H9 (cell line): ENCODE measurements at regions not wholly inside any gene's neighbourhood (a gene's known extent, or its start where the extent isn't known, plus 50 kb on each side); places are given as distances from the start of the nearest gene placed in this dataset.

Source experiments
- DNase-seq: peaks from one replicate; pipeline ENCODE4 v3.0.0-alpha.2; 2017
- H2AFZ ChIP-seq: one replicate; pipeline ENCODE4 v1.6.1; 2013; ENCODE audit warnings: mild to moderate bottlenecking, low read length, control low read depth, moderate library complexity
- H2AK5ac ChIP-seq: 2 replicates; pipeline ENCODE4 v1.6.1; 2013; ENCODE audit warnings: low read length, control low read depth, mixed read lengths; ENCODE audit not compliant: insufficient read length
- H2BK120ac ChIP-seq: one replicate; pipeline ENCODE4 v1.6.1; 2013; ENCODE audit warnings: low read depth, mild to moderate bottlenecking, low read length, control low read depth, inconsistent platforms; ENCODE audit not compliant: poor library complexity, severe bottlenecking
- H2BK12ac ChIP-seq: 2 replicates; pipeline ENCODE4 v1.6.1; 2013; ENCODE audit warnings: low read length, control low read depth, mixed read lengths, low read depth; ENCODE audit not compliant: insufficient read length
- H2BK15ac ChIP-seq: 2 replicates; pipeline ENCODE4 v1.6.1; 2013; ENCODE audit warnings: low read depth, low read length, control low read depth
- H2BK20ac ChIP-seq: one replicate; pipeline ENCODE4 v1.6.1; 2013; ENCODE audit warnings: low read depth, mild to moderate bottlenecking, low read length, control low read depth, inconsistent platforms; ENCODE audit not compliant: poor library complexity, severe bottlenecking
- H2BK5ac ChIP-seq: 2 replicates; pipeline ENCODE4 v1.6.1; 2013; ENCODE audit warnings: low read length, control low read depth, mixed read lengths; ENCODE audit not compliant: insufficient read length
- H3K14ac ChIP-seq: 2 replicates; pipeline ENCODE4 v1.6.1; 2013; ENCODE audit warnings: low read length, control low read depth; ENCODE audit not compliant: insufficient read depth
- H3K18ac ChIP-seq: 2 replicates; pipeline ENCODE4 v1.6.1; 2013; ENCODE audit warnings: low read depth, mild to moderate bottlenecking, mixed read lengths, low read length, control low read depth; ENCODE audit not compliant: insufficient read length
- H3K23ac ChIP-seq: 2 replicates; pipeline ENCODE4 v1.6.1; 2013; ENCODE audit warnings: low read length, control low read depth, mixed read lengths, low read depth; ENCODE audit not compliant: insufficient read length
- H3K23me2 ChIP-seq: 2 replicates; pipeline ENCODE4 v1.6.1; 2013; ENCODE audit warnings: low read depth, mild to moderate bottlenecking, mixed read lengths, low read length, control low read depth; ENCODE audit not compliant: insufficient read length, poor library complexity, severe bottlenecking
- H3K27ac ChIP-seq: 2 replicates; pipeline ENCODE4 v1.5.1; 2013; ENCODE audit warnings: low read length, control low read depth, mixed read lengths, low read depth; ENCODE audit not compliant: insufficient read length
- H3K27me3 ChIP-seq: 2 replicates; pipeline ENCODE4 v1.6.1; 2013; ENCODE audit warnings: low read length, control low read depth, inconsistent platforms; ENCODE audit not compliant: insufficient read depth
- H3K4ac ChIP-seq: 2 replicates; pipeline ENCODE4 v1.6.1; 2013; ENCODE audit warnings: low read depth, mild to moderate bottlenecking, control low read depth, inconsistent platforms, low read length, moderate library complexity
- H3K4me1 ChIP-seq: 2 replicates; pipeline ENCODE4 v1.6.1; 2013; ENCODE audit warnings: low read length, control low read depth, inconsistent platforms; ENCODE audit not compliant: insufficient read depth
- H3K4me2 ChIP-seq: 2 replicates; pipeline ENCODE4 v1.6.1; 2013; ENCODE audit warnings: low read length, control low read depth, mixed read lengths; ENCODE audit not compliant: insufficient read length, insufficient read depth
- H3K56ac ChIP-seq: 2 replicates; pipeline ENCODE4 v1.6.1; 2013; ENCODE audit warnings: low read depth, mild to moderate bottlenecking, mixed read lengths, low read length, control low read depth; ENCODE audit not compliant: insufficient read length
- H3K79me1 ChIP-seq: 2 replicates; pipeline ENCODE4 v1.6.1; 2013; ENCODE audit warnings: low read depth, mild to moderate bottlenecking, moderate library complexity, low read length, control low read depth, inconsistent platforms; ENCODE audit not compliant: insufficient read depth, poor library complexity, severe bottlenecking
- H3K79me2 ChIP-seq: 2 replicates; pipeline ENCODE4 v1.6.1; 2013; ENCODE audit warnings: low read length, control low read depth, inconsistent platforms; ENCODE audit not compliant: insufficient read depth
- H3K9ac ChIP-seq: 2 replicates; pipeline ENCODE4 v1.6.1; 2013; ENCODE audit warnings: low read length, control low read depth, mixed read lengths; ENCODE audit not compliant: insufficient read length; ENCODE audit errors: extremely low read depth
- H3K9me3 ChIP-seq: one replicate; pipeline ENCODE4 v1.6.1; 2013; ENCODE audit warnings: low read depth, low read length, inconsistent platforms; ENCODE audit not compliant: control insufficient read depth
- H3T11ph ChIP-seq: one replicate; pipeline ENCODE4 v1.6.1; 2013; ENCODE audit warnings: mild to moderate bottlenecking, low read length, control low read depth, inconsistent platforms
- H4K20me1 ChIP-seq: one replicate; pipeline ENCODE4 v1.6.1; 2013; ENCODE audit not compliant: control insufficient read depth, insufficient read length, insufficient read depth
- H4K5ac ChIP-seq: 2 replicates; pipeline ENCODE4 v1.6.1; 2013; ENCODE audit warnings: low read depth, mild to moderate bottlenecking, mixed read lengths, low read length, control low read depth; ENCODE audit not compliant: insufficient read length
- H4K8ac ChIP-seq: replicated peaks from 2 replicates; pipeline ENCODE4 v1.6.1; 2013; ENCODE audit warnings: low read length, control low read depth, mixed read lengths, low read depth; ENCODE audit not compliant: insufficient read length
- H4K91ac ChIP-seq: 2 replicates; pipeline ENCODE4 v1.6.1; 2013; ENCODE audit warnings: low read depth, mild to moderate bottlenecking, moderate library complexity, mixed read lengths, low read length, control low read depth; ENCODE audit not compliant: insufficient read length
- H3K27ac Mint-ChIP-seq, 3 experiments: 2 replicates in 2 of 3; 3 replicates in 1 of 3; pipeline ENCODE4 v1.8.0; 2020 to 2021; ENCODE audit warnings: mixed read lengths in 3 of 3, mild to moderate bottlenecking in 1 of 3, moderate library complexity in 1 of 3
- H3K27me3 Mint-ChIP-seq: 2 replicates; pipeline ENCODE4 v1.8.0; 2021; ENCODE audit warnings: low read depth, mild to moderate bottlenecking, moderate library complexity, mixed read lengths
- H3K36me3 Mint-ChIP-seq, 3 experiments: 2 replicates in 2 of 3; 3 replicates in 1 of 3; pipeline ENCODE4 v1.8.0; 2020 to 2021; ENCODE audit warnings: low read depth in 3 of 3, mixed read lengths in 3 of 3; ENCODE audit not compliant: insufficient read depth in 1 of 3
- H3K4me1 Mint-ChIP-seq, 2 experiments: 2 replicates each; pipeline ENCODE4 v1.8.0; 2020; ENCODE audit warnings: mixed read lengths in 2 of 2
- H3K4me3 Mint-ChIP-seq, 2 experiments: 2 replicates in 1 of 2; 3 replicates in 1 of 2; pipeline ENCODE4 v1.8.0; 2020 to 2021; ENCODE audit warnings: mild to moderate bottlenecking in 2 of 2, mixed read lengths in 2 of 2, moderate library complexity in 1 of 2
- H3K9me3 Mint-ChIP-seq, 2 experiments: 2 replicates in 1 of 2; 3 replicates in 1 of 2; pipeline ENCODE4 v1.8.0; 2020; ENCODE audit warnings: mild to moderate bottlenecking in 2 of 2, mixed read lengths in 2 of 2, moderate library complexity in 1 of 2
- CTCF ChIP-seq: fragments of 200-600 bp; sonication (generic); conservative IDR thresholded peaks from 3 replicates; pipeline ENCODE4 v1.8.0; 2021; ENCODE audit warnings: antibody characterized with exemption, mild to moderate bottlenecking
- WGBS: extraction: QIAGEN DNeasy Blood & Tissue Kit; methylation state at CpG from one replicate; pipeline ENCODE4 v1.1.7; 2013; ENCODE audit warnings: missing lambda C conversion rate, low lambda C conversion rate, mixed read lengths; ENCODE audit not compliant: insufficient read length; ENCODE audit errors: extremely low coverage; 5-methylcytosine and 5-hydroxymethylcytosine counted together

- H3K18ac ChIP-seq, result no peak overlapping the region
- no peak overlapping the region for H2BK15ac ChIP-seq
- no peaks in the 10 kb centered on the region for H3K79me2 ChIP-seq
- WGBS, result no CpG with 5 or more reads among the region's 1 CpG
- H3K9me3 ChIP-seq, result no peaks in the 10 kb centered on the region
- no peak overlapping the region for H3K4ac ChIP-seq
- no peak overlapping the region for H3K9ac ChIP-seq
- H4K5ac ChIP-seq, result no peak overlapping the region
- H2AK5ac ChIP-seq, result no peak overlapping the region
- H3K23me2 ChIP-seq, result no peaks in the 10 kb centered on the region
- Mint-ChIP-seq H3K9me3 (no peaks in the 10 kb centered on the region), H3K36me3 (no peaks in the 10 kb centered on the region), H3K27me3 (no peaks in the 10 kb centered on the region), H3K4me3 (no peak overlapping the region), H3K4me1 (peaks cover 0 to 4% of the 10 kb centered on the region in 2 experiments; a peak in 2 of 4 replicates), H3K27ac (no peak overlapping the region)
- no peak overlapping the region for H3T11ph ChIP-seq
- TF ChIP-seq CTCF, result no peak
- H2BK5ac ChIP-seq, result no peak overlapping the region
- no peak for DNase-seq
- H2BK120ac ChIP-seq, result no peak overlapping the region
- no peak overlapping the region for H3K4me2 ChIP-seq
- H3K23ac ChIP-seq, result no peak overlapping the region
- H2BK12ac ChIP-seq, result no peak overlapping the region
- no peak overlapping the region for H2BK20ac ChIP-seq
- H3K27ac ChIP-seq, result no peak overlapping the region
- no peaks in the 10 kb centered on the region for H4K20me1 ChIP-seq
- no peaks in the 10 kb centered on the region; the same call in 1 of the 2 replicates for H3K4me1 ChIP-seq
- no peaks in the 10 kb centered on the region for H3K79me1 ChIP-seq
- H3K14ac ChIP-seq, result no peak overlapping the region
- H4K91ac ChIP-seq, result no peak overlapping the region
- H3K27me3 ChIP-seq, result no peaks in the 10 kb centered on the region
- no peak overlapping the region for H3K56ac ChIP-seq
- no peak overlapping the region for H4K8ac ChIP-seq
- no peak overlapping the region for H2AFZ ChIP-seq
These were observed 57.3 kb upstream of the HSPB3 start for GRCh38 chr5:54398191-54398590.
